Hepatocyte (in vitro differentiated cells): ENCODE measurements at regions not wholly inside any gene's neighbourhood (a gene's known extent, or its start where the extent isn't known, plus 50 kb on each side); places are given as distances from the start of the nearest gene placed in this dataset.
"Not testable (repeated sequence)": the region's sequence is repeated elsewhere in the genome, so short reads cannot be mapped to it uniquely, and the experiment has no call there.

Experiments
- DNase-seq: peaks from one replicate; pipeline ENCODE4 v3.0.0-alpha.2; 2016; ENCODE audit warnings: low spot score
- H2AFZ ChIP-seq: fragments of 200-600 bp; sonication (generic); 2 replicates; pipeline ENCODE4 v1.6.0; 2016; ENCODE audit warnings: antibody characterized with exemption, mild to moderate bottlenecking
- H3K27ac ChIP-seq: fragments of 200-600 bp; sonication (generic); 2 replicates; pipeline ENCODE4 v1.5.1; 2016; ENCODE audit warnings: mild to moderate bottlenecking
- H3K27me3 ChIP-seq: fragments of 200-600 bp; sonication (generic); 2 replicates; pipeline ENCODE4 v1.6.1; 2016
- H3K36me3 ChIP-seq: fragments of 200-600 bp; sonication (generic); replicated peaks from 2 replicates; pipeline ENCODE4 v1.5.1; 2016; ENCODE audit warnings: low read depth; ENCODE audit not compliant: insufficient read depth
- H3K4me1 ChIP-seq: fragments of 200-600 bp; sonication (generic); 2 replicates; pipeline ENCODE4 v1.5.1; 2016; ENCODE audit warnings: mild to moderate bottlenecking, moderate library complexity; ENCODE audit not compliant: insufficient read depth
- H3K4me2 ChIP-seq: fragments of 200-600 bp; sonication (generic); 2 replicates; pipeline ENCODE4 v1.6.0; 2016
- H3K4me3 ChIP-seq: fragments of 200-600 bp; sonication (generic); 2 replicates; pipeline ENCODE4 v1.5.1; 2016; ENCODE audit warnings: mild to moderate bottlenecking
- H3K79me2 ChIP-seq: fragments of 200-600 bp; sonication (generic); 2 replicates; pipeline ENCODE4 v1.6.0; 2017; ENCODE audit warnings: mild to moderate bottlenecking
- H3K9me2 ChIP-seq: fragments of 200-600 bp; sonication (generic); replicated peaks from 2 replicates; pipeline ENCODE4 v1.6.0; 2017; ENCODE audit warnings: mild to moderate bottlenecking; ENCODE audit not compliant: insufficient read depth
- H3K9me3 ChIP-seq: fragments of 200-600 bp; sonication (generic); 2 replicates; pipeline ENCODE4 v1.5.1; 2016; ENCODE audit warnings: low read depth, mild to moderate bottlenecking
- H4K20me1 ChIP-seq: fragments of 200-600 bp; sonication (generic); 2 replicates; pipeline ENCODE4 v1.6.0; 2016; ENCODE audit warnings: mild to moderate bottlenecking; ENCODE audit not compliant: insufficient read depth, poor library complexity, severe bottlenecking
- EZH2 ChIP-seq: fragments of 200-600 bp; sonication (generic); IDR thresholded peaks from 2 replicates; pipeline ENCODE4 v1.6.1; 2016; ENCODE audit warnings: antibody characterized with exemption, mild to moderate bottlenecking, borderline replicate concordance
- EZH2phosphoT487 ChIP-seq: fragments of 200-600 bp; sonication (generic); IDR thresholded peaks from one replicate; pipeline ENCODE4 v1.6.1; 2018; ENCODE audit warnings: antibody characterized with exemption, mild to moderate bottlenecking, low read depth, moderate library complexity; ENCODE audit not compliant: unreplicated experiment, severe bottlenecking
- WGBS: methylation state at CpG from one replicate; pipeline ENCODE4 v1.1.6; 2016; ENCODE audit warnings: low lambda C conversion rate; ENCODE audit errors: missing lambda C conversion rate; 5-methylcytosine and 5-hydroxymethylcytosine counted together
- TF ChIP-seq, protein P1 (sequence below): fragments of 200-600 bp; sonication (generic); IDR thresholded peaks from 2 replicates; pipeline ENCODE4 v1.5.1; 2016; ENCODE audit warnings: antibody characterized with exemption, mild to moderate bottlenecking; ENCODE audit not compliant: poor library complexity

- DNase-seq = no peak
- Histone ChIP-seq H3K9me3 (no peaks in the 10 kb centered on the region), H3K4me3 (no peak overlapping the region), H2AFZ (no peak overlapping the region), H4K20me1 (no peaks in the 10 kb centered on the region), H3K27ac (no peak overlapping the region), H3K9me2 (no peaks in the 10 kb centered on the region), H3K36me3 (no peaks in the 10 kb centered on the region), H3K4me2 (peak overlapping the region; percentile 19), H3K27me3 (no peaks in the 10 kb centered on the region), H3K4me1 (peaks cover 8% of the 10 kb centered on the region), H3K79me2 (no peaks in the 10 kb centered on the region)
- TF ChIP-seq EZH2phosphoT487 (no peak), EZH2 (no peak)
- TF ChIP-seq, protein P1, sequence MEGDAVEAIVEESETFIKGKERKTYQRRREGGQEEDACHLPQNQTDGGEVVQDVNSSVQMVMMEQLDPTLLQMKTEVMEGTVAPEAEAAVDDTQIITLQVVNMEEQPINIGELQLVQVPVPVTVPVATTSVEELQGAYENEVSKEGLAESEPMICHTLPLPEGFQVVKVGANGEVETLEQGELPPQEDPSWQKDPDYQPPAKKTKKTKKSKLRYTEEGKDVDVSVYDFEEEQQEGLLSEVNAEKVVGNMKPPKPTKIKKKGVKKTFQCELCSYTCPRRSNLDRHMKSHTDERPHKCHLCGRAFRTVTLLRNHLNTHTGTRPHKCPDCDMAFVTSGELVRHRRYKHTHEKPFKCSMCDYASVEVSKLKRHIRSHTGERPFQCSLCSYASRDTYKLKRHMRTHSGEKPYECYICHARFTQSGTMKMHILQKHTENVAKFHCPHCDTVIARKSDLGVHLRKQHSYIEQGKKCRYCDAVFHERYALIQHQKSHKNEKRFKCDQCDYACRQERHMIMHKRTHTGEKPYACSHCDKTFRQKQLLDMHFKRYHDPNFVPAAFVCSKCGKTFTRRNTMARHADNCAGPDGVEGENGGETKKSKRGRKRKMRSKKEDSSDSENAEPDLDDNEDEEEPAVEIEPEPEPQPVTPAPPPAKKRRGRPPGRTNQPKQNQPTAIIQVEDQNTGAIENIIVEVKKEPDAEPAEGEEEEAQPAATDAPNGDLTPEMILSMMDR = no peak
- WGBS = 69% methylated on average over 3 of the region's 3 CpGs
These were observed 215.5 kb downstream of the LNPK start for GRCh38 chr2:175786471-175787124.

DNA sequence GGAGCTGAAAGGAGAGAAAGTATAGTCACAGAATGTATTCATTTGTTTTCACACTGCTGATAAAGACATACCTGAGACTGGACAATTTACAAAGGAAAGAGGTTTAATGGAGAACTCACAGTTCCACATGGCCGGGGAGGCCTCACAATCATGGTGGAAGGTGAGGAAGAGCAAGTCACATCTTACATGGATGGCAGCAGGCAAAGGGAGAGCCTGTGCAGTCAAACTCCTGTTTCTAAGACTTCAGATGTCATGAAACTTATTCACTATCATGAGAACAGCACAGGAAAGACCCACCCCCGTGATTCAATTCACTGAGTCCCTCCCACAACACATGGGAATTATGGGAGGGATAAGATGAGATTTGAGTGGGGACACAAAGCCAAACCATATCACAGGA lies 224.7 kb downstream of the LNPK start:
- H3K4me1 ChIP-seq, H3K9me3 ChIP-seq, H3K4me2 ChIP-seq, H3K27me3 ChIP-seq, H3K36me3 ChIP-seq, H3K4me3 ChIP-seq, H4K20me1 ChIP-seq, H3K27ac ChIP-seq, DNase-seq, H3K9me2 ChIP-seq, H2AFZ ChIP-seq, H3K79me2 ChIP-seq: not testable (repeated sequence)
- 96% methylated on average over 2 of the region's 2 CpGs for WGBS

DNA sequence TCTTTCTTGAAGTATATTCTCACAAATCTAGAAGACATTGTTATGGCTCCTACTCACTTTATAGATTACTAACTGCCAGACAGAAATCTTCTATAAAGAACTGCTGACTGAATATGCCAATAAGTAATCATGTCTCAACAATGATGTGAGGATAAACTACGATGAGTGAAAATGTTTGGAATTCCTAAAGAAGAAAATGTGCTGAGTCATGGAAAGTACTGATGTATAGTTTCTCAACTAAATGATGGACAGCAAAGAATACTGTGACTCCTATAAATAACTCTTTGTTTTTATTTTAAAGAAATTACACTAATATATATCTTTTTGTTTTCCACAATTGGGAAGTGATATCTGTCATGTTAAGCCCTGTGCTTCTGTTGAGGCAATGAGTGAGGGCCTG lies 232.9 kb downstream of the LNPK start:
- no peak overlapping the region for H3K4me3 ChIP-seq
- no peak overlapping the region for H3K27ac ChIP-seq
- H3K9me2 ChIP-seq = no peaks in the 10 kb centered on the region
- H3K9me3 ChIP-seq = no peaks in the 10 kb centered on the region
- no peak for DNase-seq
- H3K4me2 ChIP-seq = no peak overlapping the region
- H3K4me1 ChIP-seq = no peaks in the 10 kb centered on the region
- H4K20me1 ChIP-seq = no peaks in the 10 kb centered on the region
- H3K79me2 ChIP-seq = no peaks in the 10 kb centered on the region
- WGBS = 44% methylated on average over 1 of the region's 1 CpG
- no peaks in the 10 kb centered on the region for H3K36me3 ChIP-seq
- TF ChIP-seq EZH2phosphoT487 (no peak), EZH2 (no peak)
- TF ChIP-seq, protein P1 = no peak
- H3K27me3 ChIP-seq = no peaks in the 10 kb centered on the region
- H2AFZ ChIP-seq = no peak overlapping the region

DNA sequence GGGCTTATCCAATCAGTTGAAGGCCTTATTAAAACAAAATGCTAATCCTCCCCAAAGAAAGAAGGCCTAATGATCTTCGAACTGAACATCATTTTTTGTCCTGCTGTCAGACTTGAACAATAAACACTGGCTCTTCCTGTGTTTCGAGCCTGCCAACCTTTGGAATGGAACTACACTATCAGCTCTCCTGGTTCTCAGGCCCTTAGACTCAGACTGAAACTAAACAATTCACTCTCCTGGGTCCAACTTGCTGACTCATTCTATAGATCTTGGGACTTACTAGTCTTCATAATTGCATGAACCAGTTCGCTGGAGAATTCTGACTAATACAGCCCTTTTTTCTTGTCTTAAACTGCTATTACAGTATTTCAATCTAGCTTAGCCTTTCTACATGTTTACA lies 235.2 kb downstream of the LNPK start:
- Histone ChIP-seq H4K20me1 (no peaks in the 10 kb centered on the region), H3K9me3 (no peaks in the 10 kb centered on the region), H3K36me3 (no peaks in the 10 kb centered on the region), H3K4me1 (no peaks in the 10 kb centered on the region), H3K27me3 (no peaks in the 10 kb centered on the region), H3K4me3 (no peak overlapping the region), H3K9me2 (no peaks in the 10 kb centered on the region), H3K79me2 (no peaks in the 10 kb centered on the region), H2AFZ (no peak overlapping the region), H3K4me2 (no peak overlapping the region), H3K27ac (no peak overlapping the region)
- 37% methylated on average over 3 of the region's 3 CpGs for WGBS
- TF ChIP-seq, protein P1 = no peak
- TF ChIP-seq EZH2phosphoT487 (no peak), EZH2 (no peak)
- DNase-seq = peak; percentile 22
